ENCODE measurements at regions not wholly inside any gene's neighbourhood (a gene's known extent, or its start where the extent isn't known, plus 50 kb on each side); places are given as distances from the start of the nearest gene placed in this dataset.
"Not testable (repeated sequence)": the region's sequence is repeated elsewhere in the genome, so short reads cannot be mapped to it uniquely, and the experiment has no call there.

- no peak for DNase-seq (ENCODE audit: low read depth)
These were observed 816.5 kb downstream of the BCKDHB start for GRCh38 chr6:80922916-80923455.

GRCh38 chr6:80921861-80922460 is 815.5 kb downstream of the BCKDHB start:
- no peak for DNase-seq (ENCODE audit: low read depth)

- no peak for DNase-seq (ENCODE audit: low read depth)
These were observed 801.4 kb downstream of the BCKDHB start for GRCh38 chr6:80907831-80908230.

GRCh38 chr6:80903711-80904110 is 797.2 kb downstream of the BCKDHB start:
- no peak for DNase-seq (ENCODE audit: low read depth)

GRCh38 chr6:80886475-80886874 is 780.0 kb downstream of the BCKDHB start:
- no peak for DNase-seq (ENCODE audit: low read depth)

GRCh38 chr6:80872951-80873308 is 766.5 kb downstream of the BCKDHB start:
- no peak for DNase-seq (ENCODE audit: low read depth)

- DNase-seq (ENCODE audit: low read depth): no peak
These were observed 765.9 kb downstream of the BCKDHB start for GRCh38 chr6:80872199-80872950.

- DNase-seq (ENCODE audit: low read depth): no peak
These were observed 756.3 kb downstream of the BCKDHB start for GRCh38 chr6:80862756-80863155.

GRCh38 chr6:80860107-80860506 is 753.6 kb downstream of the BCKDHB start:
- no peak for DNase-seq (ENCODE audit: low read depth)

GRCh38 chr6:80847973-80848372 is 741.5 kb downstream of the BCKDHB start:
- DNase-seq (ENCODE audit: low read depth): not testable (repeated sequence)

GRCh38 chr6:80832337-80832736 is 725.9 kb downstream of the BCKDHB start:
- DNase-seq (ENCODE audit: low read depth): no peak

GRCh38 chr6:80793411-80793810 is 686.9 kb downstream of the BCKDHB start:
- no peak for DNase-seq (ENCODE audit: low read depth)

GRCh38 chr6:80792151-80792550 is 685.7 kb downstream of the BCKDHB start:
- DNase-seq (ENCODE audit: low read depth): no peak

GRCh38 chr6:80789912-80790570 is 683.6 kb downstream of the BCKDHB start:
- DNase-seq (ENCODE audit: low read depth): no peak

GRCh38 chr6:80783271-80783670 is 676.8 kb downstream of the BCKDHB start:
- DNase-seq (ENCODE audit: low read depth): not testable (repeated sequence)

GRCh38 chr6:80771941-80772340 is 665.5 kb downstream of the BCKDHB start:
- DNase-seq (ENCODE audit: low read depth): no peak

GRCh38 chr6:80769106-80769505 is 662.6 kb downstream of the BCKDHB start:
- no peak for DNase-seq (ENCODE audit: low read depth)

GRCh38 chr6:80767808-80768207 is 661.3 kb downstream of the BCKDHB start:
- DNase-seq (ENCODE audit: low read depth): no peak

GRCh38 chr6:80744213-80744612 is 637.7 kb downstream of the BCKDHB start:
- no peak for DNase-seq (ENCODE audit: low read depth)

GRCh38 chr6:80742481-80742880 is 636.0 kb downstream of the BCKDHB start:
- no peak for DNase-seq (ENCODE audit: low read depth)

GRCh38 chr6:80733641-80734040 is 627.2 kb downstream of the BCKDHB start:
- no peak for DNase-seq (ENCODE audit: low read depth)

GRCh38 chr6:80728830-80729229 is 622.4 kb downstream of the BCKDHB start:
- DNase-seq (ENCODE audit: low read depth): no peak

- DNase-seq (ENCODE audit: low read depth): no peak
These were observed 621.8 kb downstream of the BCKDHB start for GRCh38 chr6:80728101-80728750.
